ENCODE measurements at regions not wholly inside any gene's neighbourhood (a gene's known extent, or its start where the extent isn't known, plus 50 kb on each side); places are given as distances from the start of the nearest gene placed in this dataset.

DNA sequence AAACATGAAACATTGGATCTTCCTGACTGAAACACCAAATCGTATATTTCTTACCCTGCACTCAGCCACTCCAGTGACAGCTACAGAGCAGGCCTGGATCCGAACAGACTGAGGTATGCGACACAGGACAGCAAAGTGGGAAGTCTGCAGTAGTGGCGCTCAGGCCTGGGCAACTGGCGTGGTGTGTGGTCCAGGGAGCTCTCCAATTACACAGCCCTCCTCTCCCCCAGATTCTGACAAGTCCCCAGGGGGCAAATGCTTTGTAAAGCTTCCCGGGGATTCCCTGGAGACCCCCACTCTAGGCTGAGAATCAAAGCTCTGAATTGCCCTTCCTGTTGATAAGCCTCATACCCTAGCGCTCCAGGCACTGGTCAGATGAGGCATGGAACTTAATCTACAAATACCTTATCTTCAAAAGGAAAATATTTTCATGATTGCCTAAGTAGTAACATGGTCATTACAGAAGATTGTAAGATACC, 104.8 kb upstream of the ERCC6L2 start:
- Histone ChIP-seq H3K27ac (peak overlapping the region in 1 of 2 donors; percentile 75), H3K4me3 (no peak overlapping the region)
- WGBS, 3 donors = 53 to 69% (median 69%) methylated on average over 7 of the region's 7 CpGs

GRCh38 chr9:95769909-95770433, 105.5 kb upstream of the ERCC6L2 start:
- Histone ChIP-seq H3K9me3 (no peaks in the 10 kb centered on the region), H3K4me3 (no peak overlapping the region), H3K36me3 (no peaks in the 10 kb centered on the region), H3K27ac (no peak overlapping the region), H3K4me1 (ENCODE audit: insufficient read depth) (peaks cover 22% of the 10 kb centered on the region), H3K27me3 (no peaks in the 10 kb centered on the region)
- intact Hi-C loops (cut with DNase I) = loop anchor here in 1 of 4 donors (10.0 kb wide), 1 partner anchor 105 kb away; the partner anchor contains the start of gene ERCC6L2
- TF ChIP-seq POLR2A (IDR thresholded peaks at IDR 0.05) (no peak), EP300 (IDR thresholded peaks at IDR 0.05) (no peak)
- DNase-seq = no peak
- WGBS, 3 donors = 94 to 96% (median 95%) methylated on average over 6 of the region's 6 CpGs

More for the DNA sequence above, 104.8 kb upstream of the ERCC6L2 start:
- no peak for TF ChIP-seq POLR2A (IDR thresholded peaks at IDR 0.05)
- TF ChIP-seq, protein P1, sequence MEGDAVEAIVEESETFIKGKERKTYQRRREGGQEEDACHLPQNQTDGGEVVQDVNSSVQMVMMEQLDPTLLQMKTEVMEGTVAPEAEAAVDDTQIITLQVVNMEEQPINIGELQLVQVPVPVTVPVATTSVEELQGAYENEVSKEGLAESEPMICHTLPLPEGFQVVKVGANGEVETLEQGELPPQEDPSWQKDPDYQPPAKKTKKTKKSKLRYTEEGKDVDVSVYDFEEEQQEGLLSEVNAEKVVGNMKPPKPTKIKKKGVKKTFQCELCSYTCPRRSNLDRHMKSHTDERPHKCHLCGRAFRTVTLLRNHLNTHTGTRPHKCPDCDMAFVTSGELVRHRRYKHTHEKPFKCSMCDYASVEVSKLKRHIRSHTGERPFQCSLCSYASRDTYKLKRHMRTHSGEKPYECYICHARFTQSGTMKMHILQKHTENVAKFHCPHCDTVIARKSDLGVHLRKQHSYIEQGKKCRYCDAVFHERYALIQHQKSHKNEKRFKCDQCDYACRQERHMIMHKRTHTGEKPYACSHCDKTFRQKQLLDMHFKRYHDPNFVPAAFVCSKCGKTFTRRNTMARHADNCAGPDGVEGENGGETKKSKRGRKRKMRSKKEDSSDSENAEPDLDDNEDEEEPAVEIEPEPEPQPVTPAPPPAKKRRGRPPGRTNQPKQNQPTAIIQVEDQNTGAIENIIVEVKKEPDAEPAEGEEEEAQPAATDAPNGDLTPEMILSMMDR (IDR thresholded peaks at IDR 0.05) = no peak
- DNase-seq = no peak
- Histone ChIP-seq H3K36me3 (no peaks in the 10 kb centered on the region), H3K27me3 (no peaks in the 10 kb centered on the region), H3K4me1 (ENCODE audit: insufficient read depth) (peaks cover 23% of the 10 kb centered on the region), H3K9me3 (no peaks in the 10 kb centered on the region)
- intact Hi-C loops (cut with DNase I) = loop anchor here in 1 of 4 donors (10.0 kb wide), 1 partner anchor 104 kb away; the partner anchor contains the start of gene ERCC6L2

DNA sequence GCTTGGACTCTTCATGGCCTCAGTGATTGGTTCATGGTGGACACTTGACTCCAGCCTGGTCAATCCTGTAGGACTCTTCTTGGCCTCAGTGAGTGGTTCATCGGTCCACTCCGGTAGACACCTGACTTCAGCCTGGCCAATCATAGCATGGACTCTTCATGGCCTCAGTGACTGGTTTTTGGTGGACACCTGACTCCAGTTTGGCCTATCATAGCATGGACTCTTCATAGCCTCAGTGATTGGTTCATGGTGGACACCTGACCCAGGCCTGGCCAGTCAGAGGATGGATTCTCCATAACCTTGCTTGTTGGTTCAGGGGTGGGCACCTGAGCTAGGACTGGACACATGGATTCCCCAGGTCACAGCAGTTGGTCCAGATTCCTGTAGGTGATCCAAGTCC, 106.0 kb upstream of the ERCC6L2 start:
- peaks cover 19% of the 10 kb centered on the region for H3K4me1 ChIP-seq (ENCODE audit: insufficient read depth)
- no peak overlapping the region for H3K27ac ChIP-seq
- H3K27me3 ChIP-seq = no peaks in the 10 kb centered on the region
- H3K36me3 ChIP-seq = no peaks in the 10 kb centered on the region
- TF ChIP-seq, protein P1 (IDR thresholded peaks at IDR 0.05) = no peak
- no peak for TF ChIP-seq POLR2A (IDR thresholded peaks at IDR 0.05)
- no peak for TF ChIP-seq EP300 (IDR thresholded peaks at IDR 0.05)
- H3K9me3 ChIP-seq = no peaks in the 10 kb centered on the region
- no peak overlapping the region for H3K4me3 ChIP-seq
- 93 to 100% (median 99%) methylated on average over 2 of the region's 2 CpGs for WGBS, 3 donors
- DNase-seq = no peak
- intact Hi-C loops (cut with DNase I) = no loop called here

DNA sequence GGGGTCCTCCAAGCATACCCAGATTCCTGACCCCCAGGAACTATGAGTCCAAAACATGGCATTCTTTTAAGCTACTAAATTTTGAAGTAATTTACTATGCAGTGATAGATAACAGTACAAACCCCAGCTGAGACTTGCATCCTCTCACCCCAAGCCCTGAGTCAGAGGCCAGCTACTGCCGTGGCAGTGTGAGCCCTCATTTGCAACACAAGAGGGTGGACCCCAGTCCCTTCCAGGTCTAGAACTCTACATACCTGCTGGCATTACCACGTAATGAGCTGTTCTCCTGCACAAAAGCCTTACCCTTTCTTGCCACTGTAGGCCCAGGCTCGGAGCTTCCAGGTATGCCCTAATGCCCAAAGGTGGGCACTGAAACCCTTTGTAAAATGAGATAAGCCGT, 108.6 kb upstream of the ERCC6L2 start:
- Histone ChIP-seq H3K27me3 (no peaks in the 10 kb centered on the region), H3K9me3 (no peaks in the 10 kb centered on the region), H3K4me3 (no peak overlapping the region), H3K27ac (no peak overlapping the region), H3K36me3 (no peaks in the 10 kb centered on the region), H3K4me1 (ENCODE audit: insufficient read depth) (peaks cover 11% of the 10 kb centered on the region)
- 93 to 97% (median 93%) methylated on average over 4 of the region's 4 CpGs for WGBS, 3 donors
- TF ChIP-seq, protein P1 (IDR thresholded peaks at IDR 0.05) = no peak
- TF ChIP-seq POLR2A (IDR thresholded peaks at IDR 0.05) = no peak
- TF ChIP-seq EP300 (IDR thresholded peaks at IDR 0.05) = no peak
- intact Hi-C loops (cut with DNase I) = no loop called here
- DNase-seq = no peak

DNA sequence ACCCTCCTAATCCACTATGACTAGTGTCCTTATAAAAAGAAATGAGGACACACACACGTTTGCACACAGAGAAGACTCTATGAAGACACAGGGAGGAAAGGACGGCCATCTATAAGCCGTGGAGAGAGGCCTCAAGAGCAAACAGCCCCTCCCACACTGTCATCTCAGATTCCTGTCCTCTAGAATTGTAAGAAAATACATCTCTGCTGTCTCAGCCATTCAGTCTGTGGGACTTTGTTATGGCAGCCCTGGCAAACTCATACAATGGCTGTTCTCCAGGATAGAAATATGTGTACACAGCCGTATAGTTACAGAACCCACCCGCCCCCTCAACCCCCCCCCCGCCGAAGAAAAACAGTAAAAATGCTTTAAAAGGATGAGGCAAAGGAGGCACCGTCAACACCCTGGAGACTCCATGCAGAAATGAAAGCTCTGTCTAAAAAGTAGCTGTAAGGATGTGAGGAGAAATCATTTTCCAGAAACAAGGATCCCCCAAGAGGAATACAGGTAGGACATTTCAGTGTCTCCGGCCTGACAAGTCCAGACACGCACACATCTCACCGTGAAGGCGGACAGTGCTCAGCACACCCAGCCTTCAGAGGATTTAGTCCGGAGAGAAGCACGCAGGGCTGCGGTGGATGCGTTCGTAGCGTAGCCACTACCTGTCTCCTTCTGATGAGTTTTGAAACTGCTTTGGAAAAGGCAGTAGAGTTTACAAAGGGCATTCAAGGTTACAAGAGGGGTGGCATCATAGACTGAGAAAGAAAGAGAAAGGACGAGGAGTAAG, 110.8 kb upstream of the ERCC6L2 start:
- Histone ChIP-seq H3K4me3 (no peak overlapping the region), H3K36me3 (no peaks in the 10 kb centered on the region), H3K27ac (no peak overlapping the region), H3K9me3 (no peaks in the 10 kb centered on the region), H3K4me1 (ENCODE audit: insufficient read depth) (peaks cover 1% of the 10 kb centered on the region), H3K27me3 (no peaks in the 10 kb centered on the region)
- TF ChIP-seq, protein P1 (IDR thresholded peaks at IDR 0.05) = no peak
- TF ChIP-seq EP300 (IDR thresholded peaks at IDR 0.05) (no peak), POLR2A (IDR thresholded peaks at IDR 0.05) (no peak)
- DNase-seq = no peak
- intact Hi-C loops (cut with DNase I) = no loop called here
- WGBS, 3 donors = 22 to 43% (median 30%) methylated on average over 18 to 19 of the region's 19 CpGs
